Stimulated activated CD4-positive, alpha-beta T cell treated with anti-CD3 and anti-CD28 coated beads, Interleukin-15, amount 100 ng/mL, for 48 hours (primary cell): ENCODE measurements at regions not wholly inside any gene's neighbourhood (a gene's known extent, or its start where the extent isn't known, plus 50 kb on each side); places are given as distances from the start of the nearest gene placed in this dataset.
"Not testable (repeated sequence)": the region's sequence is repeated elsewhere in the genome, so short reads cannot be mapped to it uniquely, and the experiment has no call there.

Source experiments
- DNase-seq, 2 donors: peaks; one replicate each; pipeline ENCODE4 v3.0.0-alpha.2; 2020; ENCODE audit warnings: low read depth in 2 of 2

DNA sequence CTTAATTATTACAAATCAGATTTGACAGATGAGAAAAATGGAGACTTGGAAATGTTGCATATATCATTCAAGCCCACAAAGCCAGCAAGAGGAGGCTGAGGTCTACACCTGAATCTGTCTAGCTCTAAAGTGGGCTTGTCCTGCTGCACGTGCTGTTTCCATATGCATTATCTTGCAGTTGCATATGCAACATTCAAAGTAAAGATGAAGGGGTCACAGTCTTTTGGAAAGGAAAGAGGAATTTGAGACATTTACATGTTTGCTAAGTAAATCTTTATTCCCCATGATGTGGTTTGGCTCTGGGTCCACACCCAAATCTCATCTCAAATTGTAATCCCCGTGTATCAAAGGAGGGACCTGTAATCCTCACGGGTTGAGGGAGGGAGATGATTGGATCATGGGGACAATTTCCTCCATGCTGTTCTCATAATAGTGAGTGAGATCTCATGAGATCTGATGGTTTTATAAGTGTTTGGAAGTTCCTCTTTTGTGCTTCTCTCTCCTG, 98.3 kb downstream of the BACH1 start:
- DNase-seq: no peak

DNA sequence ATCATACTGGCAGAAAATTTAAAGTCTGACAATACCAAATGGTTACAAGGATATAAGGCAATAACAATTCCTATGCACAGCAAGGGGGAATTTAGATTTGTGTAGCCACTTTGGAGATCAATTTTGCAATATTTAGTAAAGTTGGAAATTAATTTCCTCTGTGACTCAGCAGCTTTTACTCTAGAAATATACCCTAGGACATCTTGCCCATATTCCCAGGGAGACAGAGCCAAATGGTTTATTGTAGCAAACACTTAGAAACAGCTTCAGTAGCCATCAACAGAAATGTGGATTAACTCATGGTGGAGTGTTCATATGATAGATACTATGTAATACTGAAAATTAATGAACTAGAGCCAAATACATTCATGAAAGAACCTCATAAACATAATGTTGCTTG, 104.6 kb downstream of the BACH1 start:
- DNase-seq: no peak

DNA sequence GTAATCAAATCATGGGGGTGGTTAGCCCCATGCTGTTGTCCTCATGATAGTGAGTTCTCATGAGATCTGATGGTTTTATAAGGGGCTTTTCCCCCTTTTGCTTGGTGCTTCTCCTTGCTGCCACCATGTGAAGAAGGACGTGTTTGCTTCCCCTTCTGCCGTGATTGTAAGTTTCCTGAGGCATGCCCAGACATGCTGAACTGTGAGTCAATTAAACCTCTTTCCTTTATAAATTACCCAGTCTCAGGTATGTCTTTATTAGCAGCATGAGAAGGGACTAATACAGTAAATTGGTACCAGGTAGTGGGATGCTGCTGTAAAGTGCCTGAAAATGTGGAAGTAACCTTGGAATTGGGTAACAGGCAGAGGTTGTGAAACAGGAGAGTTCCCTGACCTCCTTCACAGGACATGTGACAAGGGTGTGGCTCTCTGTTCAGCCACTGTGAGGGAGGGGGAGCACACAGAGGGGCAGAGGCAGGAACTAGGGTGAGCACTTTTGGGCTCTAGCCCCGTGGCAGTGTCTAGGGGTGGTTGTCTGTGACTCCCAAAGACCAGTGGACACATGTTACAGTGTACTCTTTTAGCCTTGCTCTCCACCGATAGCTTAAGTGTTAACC, 105.3 kb downstream of the BACH1 start:
- no peak for DNase-seq

DNA sequence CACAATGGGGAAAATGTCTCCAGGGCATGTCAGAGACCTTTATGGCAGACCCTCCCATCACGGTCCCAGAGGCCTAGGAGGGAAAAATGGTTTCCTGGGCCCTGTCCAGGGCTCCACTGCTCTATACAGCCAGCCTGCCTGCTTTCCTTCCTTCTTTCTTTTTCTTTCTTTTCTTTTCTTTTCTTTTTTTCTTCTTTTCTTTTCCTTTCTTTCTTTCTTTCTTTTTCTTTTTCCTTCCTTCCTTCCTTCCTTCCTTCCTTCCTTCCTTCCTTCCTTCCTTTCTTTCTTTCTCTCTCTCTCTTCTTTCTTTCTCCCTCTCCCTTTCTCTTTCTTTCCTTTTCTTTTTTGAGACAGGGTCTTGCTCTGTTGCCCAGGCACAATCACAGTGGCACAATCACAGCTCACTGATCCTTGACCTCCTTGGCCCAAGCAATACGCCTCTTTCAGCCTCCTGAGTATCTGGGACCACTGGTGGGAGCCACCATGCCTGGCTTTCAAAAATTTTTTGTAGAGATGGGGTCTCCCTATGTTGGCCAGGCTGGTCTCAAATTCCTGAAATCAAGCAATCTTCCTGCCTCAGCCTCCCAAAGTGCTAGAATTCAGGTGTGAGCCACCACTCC, 106.9 kb downstream of the BACH1 start:
- no peak for DNase-seq

DNA sequence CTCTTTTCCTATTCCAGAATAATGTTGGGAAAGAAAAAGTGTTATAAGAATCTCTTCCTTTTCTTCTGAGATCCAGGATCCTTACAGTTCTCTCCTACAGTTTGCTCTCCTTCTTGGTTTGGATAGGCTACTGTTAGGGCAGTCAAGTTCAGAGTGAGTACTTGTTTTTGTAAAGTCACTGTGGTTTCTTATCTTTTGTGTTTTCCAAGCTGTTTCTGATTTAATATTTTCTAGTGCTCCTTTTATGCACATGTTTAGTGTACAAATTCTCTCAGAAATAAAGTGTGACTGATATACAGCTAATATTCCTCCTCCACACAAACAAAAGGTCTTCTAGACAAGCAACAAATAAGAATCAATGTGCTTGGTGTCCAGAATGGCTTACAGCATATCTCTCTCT, 107.7 kb downstream of the BACH1 start:
- no peak for DNase-seq

DNA sequence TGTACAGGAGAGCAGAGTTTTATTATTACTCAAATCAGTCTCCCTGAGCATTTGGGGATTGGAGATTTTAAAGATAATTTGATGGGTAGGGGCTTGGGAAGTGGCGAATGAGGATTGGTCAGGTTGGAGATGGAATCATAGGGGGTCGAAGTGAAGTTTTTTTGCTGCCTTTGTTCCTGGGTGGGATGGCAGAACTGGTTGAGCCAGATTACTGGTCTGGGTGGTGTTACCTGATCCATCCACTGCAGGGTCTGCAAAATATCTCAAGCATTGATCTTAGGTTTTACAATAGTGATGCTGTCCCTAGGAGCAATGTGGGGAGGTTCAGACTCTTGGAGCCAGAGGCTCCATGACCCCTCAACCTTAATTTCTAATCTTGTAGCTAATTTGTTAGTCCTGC, 108.8 kb downstream of the BACH1 start:
- no peak for DNase-seq

DNA sequence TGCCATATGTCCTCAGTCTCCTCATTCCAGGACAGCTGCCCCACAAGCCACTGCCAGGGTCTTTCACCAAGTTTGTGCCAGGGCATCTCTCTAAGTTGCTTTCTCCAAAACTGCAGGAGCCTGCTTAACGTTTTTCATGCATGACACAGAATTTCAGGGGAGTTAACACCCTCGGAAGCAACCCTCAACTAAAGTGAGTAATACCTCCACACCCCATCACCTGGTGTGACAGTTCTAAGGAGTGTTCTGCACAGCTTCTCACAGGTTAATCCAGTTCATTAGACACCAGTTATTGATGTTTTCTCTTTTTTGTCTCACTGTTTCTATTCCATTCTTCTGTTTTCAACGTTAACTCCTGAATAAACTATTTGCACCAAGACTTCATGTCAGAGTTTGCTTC, 115.0 kb downstream of the BACH1 start:
- no peak for DNase-seq

DNA sequence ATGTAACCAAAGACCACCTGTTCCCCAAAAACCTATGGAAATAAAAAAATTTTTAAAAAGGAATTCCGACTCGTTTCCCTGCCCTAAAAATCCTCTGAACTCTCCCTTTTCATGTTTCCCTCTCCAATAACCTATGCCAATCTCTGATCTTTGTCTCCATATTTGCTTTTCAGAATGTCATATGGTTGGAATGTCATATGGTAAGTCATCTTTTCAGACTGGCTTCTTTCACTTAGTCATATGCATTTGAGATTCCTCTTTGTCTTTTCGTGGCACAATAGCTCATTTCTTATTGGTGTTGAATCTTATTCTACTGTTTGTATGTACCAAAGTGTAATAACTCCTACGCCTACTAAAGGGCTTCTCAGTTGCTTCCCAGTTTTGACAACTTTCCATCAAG, 117.5 kb downstream of the BACH1 start:
- DNase-seq: no peak

DNA sequence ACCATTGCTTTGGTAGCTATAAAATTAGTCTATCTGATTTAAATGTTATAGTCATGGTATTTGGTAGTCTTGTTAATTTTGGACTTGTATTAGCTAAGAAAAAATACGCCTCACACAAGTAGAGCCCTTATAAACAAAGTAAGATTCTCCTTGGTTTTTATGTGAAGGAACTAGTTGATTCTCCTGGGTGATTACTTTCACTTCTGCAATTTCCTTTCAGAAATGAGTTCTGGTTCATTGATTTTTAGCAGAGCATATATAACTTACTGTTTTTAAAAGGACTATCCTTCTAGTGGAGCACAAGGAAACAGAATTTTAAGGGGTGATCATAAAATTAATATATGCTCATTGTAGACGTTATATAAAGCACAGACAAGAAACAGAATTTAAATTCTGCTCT, 120.1 kb downstream of the BACH1 start:
- DNase-seq: no peak

DNA sequence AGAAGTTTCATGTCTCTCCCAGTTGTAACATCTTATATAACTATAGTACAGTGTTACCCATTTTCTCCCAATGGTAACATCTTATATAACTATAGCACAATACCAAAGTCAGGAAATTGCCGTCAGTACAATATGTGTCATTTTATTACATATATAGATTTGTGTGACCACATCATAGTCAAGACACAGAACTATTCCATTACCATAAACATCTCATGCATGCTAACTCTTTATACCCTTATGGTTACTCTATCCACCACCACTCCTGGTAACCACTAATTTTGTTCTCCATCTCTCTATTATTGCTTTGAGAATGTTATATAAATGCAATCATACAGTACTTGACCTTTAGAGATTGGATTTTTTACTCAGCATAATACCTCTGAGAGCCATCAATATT, 120.7 kb downstream of the BACH1 start:
- DNase-seq: no peak

DNA sequence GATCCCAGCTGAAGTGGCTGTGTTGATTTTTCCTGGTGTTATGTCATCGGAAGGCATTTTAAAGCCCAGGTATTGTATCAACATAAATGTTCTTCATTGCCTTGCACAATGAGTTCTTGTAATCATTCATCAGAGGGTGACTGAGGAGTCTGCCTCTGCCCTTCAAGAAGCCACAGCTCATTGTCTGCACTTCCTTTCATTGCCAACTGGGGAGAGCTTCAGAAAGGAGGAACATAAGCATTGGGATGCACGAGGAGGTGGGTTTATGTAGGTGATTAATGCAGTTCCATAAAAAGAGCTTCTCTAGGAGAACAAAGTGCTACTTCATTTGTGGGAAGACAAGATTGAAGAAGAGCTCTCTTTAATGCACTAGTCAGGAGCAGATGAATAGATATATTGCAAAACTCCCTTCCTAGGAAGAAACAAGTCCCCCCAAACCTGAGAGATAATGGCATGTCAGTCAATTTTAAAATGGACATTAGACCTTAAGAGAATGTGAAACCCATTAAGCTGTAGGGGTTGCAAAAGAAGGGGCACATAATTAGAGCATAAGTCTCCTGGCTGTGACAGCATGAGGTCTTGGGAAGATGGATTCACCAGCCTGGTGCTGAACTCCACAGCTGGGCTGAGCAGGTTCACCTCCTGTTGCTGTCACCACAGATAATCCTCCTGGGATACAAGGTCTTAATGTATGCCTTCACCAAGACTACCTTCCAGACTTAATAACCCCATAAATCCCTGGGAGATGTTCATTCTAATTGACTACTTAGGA, 124.6 kb downstream of the BACH1 start:
- DNase-seq: no peak

DNA sequence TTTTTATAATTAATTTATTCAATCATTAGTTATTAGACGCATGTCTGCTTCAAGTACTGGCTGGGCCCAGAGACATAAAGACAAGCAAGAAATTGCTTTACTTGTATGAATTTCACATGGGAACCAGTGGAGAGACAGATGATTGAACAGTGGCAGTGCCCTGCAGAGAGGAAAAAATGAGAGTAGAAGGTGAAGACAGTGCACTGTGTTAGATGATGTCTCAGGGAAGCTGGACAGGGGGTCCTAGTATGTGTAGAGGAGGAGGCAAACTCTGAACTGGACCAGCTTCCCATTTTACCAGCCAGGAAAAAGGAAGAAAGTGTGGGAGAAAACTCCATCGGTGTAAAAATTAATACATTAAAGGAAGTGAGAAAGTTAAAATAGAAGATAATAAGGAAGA, 126.0 kb downstream of the BACH1 start:
- no peak for DNase-seq

DNA sequence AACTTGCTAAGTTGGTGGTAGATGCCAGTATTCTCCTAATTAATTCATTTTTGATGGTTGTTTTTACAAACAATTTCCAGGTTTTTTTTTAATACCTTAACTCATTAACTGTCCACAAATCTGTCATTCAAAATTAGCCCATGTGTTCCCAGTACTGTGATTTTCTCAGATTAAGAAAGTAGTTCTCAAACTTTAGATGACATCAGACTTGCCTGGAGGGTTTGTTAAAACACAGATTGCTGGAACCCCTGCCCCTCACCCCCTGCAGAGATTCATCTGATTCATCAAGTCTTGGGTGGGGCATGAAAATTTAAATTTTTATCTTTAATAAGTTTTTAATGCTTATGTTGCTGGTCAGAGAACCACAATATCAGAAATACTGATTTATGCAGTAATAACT, 130.5 kb downstream of the BACH1 start:
- no peak for DNase-seq

DNA sequence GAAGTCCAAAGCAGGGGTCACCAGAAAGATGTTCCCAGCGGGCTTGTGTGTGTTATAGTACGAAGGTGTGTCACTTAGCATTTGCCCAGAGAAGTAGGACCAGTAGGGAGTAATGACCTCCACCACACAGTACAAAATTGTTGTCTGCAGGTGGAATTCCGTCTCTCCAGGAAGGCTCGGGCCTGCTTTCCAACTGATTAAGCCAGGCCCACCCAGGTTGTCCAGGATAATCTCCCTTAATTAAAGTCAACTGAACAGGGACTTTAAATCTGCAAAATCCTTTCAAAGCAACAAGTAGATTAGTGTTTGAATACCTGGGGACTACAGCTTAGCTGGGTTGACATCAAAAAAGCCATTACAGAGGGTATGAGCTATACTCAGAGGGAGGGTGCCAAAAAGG, 131.3 kb downstream of the BACH1 start:
- DNase-seq: no peak

DNA sequence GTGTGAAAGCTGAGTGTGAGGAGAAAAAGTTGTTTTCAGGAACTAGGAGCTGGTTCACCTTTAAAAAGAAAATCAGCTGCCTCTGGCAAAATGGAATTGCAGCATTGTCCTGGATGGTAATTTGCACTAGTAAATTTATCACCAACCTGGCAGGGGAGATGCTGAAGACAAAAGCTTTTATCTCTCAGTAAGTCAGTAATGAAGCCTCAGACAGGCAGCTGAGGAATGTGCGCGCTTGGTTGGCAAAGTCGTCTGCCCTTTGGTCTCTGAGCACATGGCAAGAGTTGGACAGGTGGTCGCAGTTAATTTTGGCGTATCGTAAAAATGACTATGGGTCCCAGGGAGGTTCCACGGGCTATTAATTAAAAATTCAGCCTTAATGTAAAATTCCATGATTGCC, 131.9 kb downstream of the BACH1 start:
- no peak for DNase-seq

DNA sequence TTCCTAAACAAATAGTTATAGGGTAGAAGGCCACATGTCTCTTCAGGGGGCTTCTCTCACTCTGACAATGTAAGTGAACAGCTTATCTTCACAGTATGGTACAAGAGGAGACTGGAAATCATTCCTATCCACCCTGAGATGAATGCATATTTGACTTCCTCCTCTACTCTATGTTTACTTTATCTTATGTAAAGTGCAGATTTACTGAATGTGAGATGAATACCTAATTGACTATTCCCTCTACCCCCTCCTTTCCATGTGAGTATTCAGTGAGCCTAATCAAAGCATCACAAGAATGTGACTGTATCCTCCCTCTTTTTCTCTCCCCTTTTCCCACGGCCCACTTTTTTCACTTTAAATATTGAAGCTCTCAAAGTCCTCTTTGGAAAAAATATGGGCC, 132.5 kb downstream of the BACH1 start:
- DNase-seq: no peak

DNA sequence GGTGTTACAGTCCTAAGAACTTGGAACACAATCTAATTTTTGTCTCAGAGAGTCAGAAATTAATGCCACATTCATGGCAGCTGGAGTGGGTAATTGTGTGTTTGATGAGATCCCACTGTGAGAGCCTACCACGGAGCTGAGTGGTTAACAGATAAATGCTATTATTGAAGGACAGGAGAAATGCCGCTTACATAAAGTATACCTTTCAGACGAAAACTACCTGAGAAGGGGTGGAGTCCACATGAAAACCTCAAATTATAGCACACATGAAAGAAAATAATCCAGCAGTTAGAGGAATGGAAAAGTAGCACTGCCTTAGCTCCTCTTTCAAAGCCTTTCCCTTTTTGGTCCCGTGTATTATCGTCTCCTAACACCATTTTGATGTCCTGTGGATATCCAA, 133.0 kb downstream of the BACH1 start:
- no peak for DNase-seq

DNA sequence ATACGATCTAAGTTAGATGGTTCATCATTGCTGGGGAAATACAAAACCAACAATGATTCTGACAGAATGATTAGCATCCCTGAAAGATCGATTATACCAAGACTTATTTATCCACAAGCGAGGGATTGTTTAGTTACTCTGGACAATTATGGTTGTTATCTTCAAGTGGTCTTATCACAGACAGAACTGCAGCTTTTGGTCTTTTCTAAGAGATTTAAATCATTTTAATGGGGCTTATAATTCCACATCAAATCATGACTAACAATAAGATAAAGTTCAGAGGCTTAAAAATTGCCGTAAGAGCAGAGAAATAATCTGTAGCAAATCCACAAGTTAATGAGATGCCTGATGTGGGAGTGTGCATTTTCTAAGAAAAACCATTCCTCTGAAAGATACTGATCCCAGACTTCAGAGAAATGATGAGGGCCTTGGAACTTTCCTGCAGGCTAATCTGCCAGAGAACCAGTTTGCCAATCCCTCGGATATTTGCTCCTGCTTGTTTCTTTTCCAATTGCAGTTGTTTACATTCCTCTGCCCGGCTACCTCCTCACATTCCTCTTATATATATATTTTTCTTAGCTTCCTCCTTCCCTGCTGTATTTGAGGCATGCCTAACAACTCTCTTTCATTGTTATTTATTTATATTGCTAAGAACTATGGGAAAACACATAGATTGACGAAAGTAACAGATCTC, 134.8 kb downstream of the BACH1 start:
- DNase-seq: no peak

DNA sequence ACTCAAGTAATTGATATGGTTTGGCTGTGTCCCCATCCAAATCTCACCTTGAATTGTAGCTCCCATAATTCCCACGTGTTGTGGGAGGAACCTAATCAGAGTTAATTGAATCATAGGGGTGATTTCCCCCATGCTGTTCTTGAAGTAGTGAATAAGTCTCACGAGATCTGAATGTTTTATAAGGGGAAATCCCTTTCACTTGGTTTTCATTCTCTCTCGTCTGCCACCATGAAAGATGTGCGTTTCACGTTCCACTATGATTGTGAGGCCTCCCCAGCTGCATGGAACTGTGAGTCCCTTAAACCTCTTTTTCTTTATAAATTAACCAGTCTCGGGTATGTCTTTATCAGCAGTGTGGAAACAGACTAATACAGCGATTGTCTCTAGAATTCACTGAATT, 135.4 kb downstream of the BACH1 start:
- peak; percentile 9 to 17 for DNase-seq

DNA sequence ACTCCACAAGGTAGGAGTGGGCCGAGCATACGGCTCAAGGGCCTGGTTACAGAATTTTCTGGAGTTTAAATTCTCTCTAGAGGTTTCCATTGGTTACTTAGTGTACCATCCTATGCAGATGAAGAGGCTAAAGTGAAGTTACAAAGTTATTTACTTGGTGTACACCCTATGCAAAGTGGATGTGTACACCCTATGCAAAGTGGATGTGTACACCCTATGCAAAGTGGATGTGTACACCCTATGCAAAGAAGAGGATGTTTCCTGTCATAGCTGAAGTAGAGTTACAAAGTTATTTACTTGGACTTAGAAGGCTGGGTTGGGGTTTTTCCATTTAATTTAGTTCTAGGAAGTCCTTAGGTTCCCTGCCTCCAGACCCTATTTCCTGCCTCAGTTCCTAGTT, 136.3 kb downstream of the BACH1 start:
- not testable (repeated sequence) for DNase-seq

DNA sequence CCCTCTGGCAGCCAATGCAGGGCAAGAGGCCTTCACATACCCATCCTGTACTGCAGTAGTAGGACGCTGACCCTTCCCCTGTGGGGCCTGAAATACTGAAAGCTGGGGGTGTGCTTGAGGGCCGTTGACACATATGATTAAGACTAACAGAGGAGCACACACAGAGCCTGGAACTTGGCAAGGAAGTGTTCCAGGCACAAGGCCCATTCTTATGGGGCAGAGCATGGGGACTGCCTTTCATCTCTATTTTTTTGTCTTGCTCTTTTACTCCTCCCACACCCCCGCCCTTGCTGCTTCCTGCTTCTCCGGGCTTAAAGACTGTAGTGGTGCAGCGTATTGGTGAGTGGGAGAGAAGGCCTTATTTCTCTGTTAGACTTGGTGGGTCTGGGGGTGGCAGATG, 137.4 kb downstream of the BACH1 start:
- peak; percentile 5 to 20 for DNase-seq

DNA sequence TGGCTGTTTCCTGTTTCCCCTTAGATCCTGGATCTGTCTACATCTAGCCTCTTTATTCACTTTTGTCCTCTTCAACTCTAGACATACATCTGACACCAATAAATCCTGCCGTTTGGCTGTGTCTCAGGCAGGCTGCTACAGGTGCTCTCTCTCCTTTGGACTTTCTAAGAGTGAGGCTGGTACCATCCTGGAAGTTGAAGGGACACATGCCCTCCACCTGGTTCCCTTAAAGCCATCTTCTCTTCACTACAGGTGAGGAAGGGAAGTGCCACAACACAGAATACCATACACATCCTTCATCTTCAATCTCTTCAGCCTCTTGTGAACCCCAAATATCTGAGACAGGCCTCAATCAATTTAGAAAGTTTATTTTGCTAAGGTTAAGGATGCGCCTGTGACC, 137.9 kb downstream of the BACH1 start:
- no peak for DNase-seq

DNA sequence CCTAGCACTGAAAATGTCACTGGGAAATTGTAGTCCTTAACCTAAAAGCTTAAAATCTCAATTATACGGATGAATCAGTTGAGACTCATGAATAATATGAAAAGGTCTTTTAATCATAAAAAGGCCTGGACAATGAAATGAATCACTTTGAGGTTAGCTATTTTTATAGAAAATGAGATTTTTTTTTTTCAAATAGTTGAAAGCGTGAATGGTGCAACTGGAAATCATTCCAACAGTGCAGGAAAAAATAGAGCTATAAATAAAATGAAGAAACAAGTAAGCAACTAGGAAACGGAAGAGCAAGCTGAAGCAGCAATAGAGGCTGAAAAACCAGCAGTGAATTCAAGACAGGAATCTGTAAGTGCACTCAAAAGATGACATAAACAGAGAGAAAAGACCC, 142.9 kb downstream of the BACH1 start:
- DNase-seq: no peak
